Dermis blood vessel endothelial cell (primary cell): ENCODE measurements at regions not wholly inside any gene's neighbourhood (a gene's known extent, or its start where the extent isn't known, plus 50 kb on each side); places are given as distances from the start of the nearest gene placed in this dataset.

ENCODE experiments used
- DNase-seq: peaks from one replicate; pipeline ENCODE4 v3.0.0; 2010

- DNase-seq = no peak
Observed at GRCh38 chr10:61356354-61356753, 96.8 kb downstream of the TMEM26 start.

GRCh38 chr10:61355211-61355610, 98.0 kb downstream of the TMEM26 start:
- no peak for DNase-seq

- DNase-seq = no peak
Observed at GRCh38 chr10:61354401-61354975, 98.7 kb downstream of the TMEM26 start.

DNA sequence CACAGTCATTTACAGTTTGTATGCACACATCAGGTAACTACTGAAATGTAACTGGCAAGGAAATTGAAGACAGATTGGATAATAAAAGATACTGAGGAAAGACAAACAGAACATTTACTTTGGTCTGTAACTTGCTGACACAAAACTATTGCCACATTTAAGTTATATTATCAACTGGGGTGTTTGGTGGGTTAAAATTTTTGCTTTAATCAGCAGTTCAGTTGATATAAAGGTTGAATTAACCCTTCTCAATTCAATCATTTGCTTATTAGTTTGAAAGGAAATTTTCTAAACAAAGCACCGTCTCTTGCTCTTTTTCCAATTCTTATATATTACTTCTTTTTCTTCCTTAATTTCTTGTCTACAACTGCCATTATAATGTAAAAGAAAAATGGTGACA, 102.4 kb downstream of the TMEM26 start:
- DNase-seq = no peak

DNA sequence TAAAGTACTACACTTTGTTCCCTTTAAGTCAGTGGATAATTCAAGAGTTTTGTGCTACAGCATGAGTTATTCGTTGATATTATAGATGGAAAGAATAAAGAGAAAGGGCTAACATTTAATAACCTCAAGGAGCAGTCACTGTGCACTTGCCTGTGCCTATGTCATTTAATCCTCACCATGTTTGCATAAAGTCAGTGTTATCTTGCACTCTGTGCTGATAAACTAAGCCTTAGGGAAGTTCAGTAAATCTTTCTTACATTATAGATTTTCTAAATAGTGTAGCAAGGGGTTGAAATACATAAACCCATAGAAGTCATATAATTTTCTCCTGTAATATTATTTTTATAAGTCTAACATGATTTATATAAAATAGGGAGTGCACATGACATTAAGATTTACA, 103.1 kb downstream of the TMEM26 start:
- no peak for DNase-seq

- no peak for DNase-seq
Observed at GRCh38 chr10:61346796-61347413, 106.3 kb downstream of the TMEM26 start.

DNA sequence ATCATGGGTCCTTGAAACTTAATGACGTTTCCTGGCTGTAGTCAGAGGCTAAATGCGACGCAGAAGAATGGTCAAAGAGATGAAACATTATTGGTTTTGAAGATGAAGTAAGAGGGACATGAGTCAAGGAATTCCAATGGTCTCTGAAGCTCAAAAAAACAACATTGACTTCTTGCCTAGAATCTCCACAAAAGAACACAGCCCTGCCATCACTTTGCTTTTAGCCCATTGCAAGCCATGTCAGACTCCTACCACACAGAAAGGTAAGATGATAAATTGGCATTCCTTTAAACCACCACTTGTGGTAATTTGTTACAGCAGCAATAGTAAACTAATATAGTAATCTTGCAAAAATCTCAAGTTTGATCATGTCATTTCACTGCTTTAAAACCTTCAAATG, 109.4 kb downstream of the TMEM26 start:
- no peak for DNase-seq

DNA sequence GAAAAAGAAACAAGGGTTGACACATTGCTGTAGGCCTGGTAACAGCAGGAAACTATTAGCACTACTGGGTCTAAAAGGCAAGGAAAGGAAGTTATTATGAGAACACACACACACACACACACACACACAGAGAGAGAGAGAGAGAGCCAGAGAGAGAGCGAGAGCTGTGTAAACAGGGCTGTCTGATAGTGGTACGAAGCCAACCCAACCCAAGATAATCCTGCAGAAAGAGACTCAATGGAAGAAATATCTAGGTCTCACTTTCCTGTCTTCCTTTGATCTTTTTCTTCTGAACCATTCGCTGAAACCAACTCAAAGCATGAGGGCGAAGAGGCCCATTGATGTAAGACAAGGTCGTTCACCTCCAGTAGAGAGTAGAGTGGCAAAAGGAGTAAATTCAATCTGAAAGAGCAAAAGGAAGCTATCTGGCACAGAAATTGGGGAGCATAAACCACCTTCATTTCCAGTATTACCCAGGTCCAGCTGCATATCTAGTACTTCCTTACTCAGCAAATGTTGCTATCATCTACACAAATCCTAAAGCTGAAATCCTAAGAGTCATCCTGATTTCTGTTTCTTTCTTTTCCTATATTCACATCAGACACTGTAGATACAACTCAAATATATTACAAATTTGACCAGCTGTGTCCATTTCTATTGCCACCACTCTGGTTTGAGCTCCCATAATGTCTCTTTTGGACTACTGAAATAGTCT, 110.2 kb downstream of the TMEM26 start:
- DNase-seq = no peak

- DNase-seq = no peak
Observed at GRCh38 chr10:61341008-61341407, 112.2 kb downstream of the TMEM26 start.

DNA sequence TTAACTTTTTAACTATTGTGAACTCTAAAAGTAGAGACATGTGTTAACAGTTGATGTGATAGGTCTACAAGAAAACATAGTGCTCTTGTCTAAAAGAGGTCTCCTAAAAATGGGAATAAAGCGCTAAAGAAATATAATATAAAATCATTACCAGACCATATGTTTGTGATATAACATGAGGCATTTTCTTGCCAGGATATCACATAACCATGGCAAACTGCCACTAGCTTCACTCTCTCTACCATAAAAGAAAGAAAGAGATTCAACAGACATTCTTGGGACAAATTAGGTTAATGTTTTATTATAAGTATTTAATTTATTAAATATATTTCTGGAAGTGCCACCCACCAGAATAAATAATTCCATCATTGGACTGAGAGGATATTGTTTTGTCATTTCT, 115.0 kb downstream of the TMEM26 start:
- no peak for DNase-seq

DNA sequence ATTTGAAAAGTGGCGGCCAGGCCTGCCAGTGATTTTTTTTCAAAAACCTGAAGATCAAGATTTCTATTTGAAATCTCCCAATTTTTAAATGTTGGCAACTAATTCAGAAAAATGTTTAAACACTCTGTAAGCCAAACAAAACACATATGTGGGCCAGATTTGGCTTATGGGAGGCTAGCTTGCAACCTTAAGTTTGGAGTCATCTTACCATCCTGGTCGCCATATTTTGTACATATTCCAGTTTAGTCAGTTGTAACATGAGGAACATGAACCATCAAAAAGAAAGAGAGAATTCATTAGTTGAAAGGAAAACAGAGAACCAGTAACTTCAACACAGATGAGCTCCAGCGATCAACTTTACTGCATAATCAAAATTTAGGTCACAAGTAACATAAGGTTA, 115.4 kb downstream of the TMEM26 start:
- DNase-seq = no peak

DNA sequence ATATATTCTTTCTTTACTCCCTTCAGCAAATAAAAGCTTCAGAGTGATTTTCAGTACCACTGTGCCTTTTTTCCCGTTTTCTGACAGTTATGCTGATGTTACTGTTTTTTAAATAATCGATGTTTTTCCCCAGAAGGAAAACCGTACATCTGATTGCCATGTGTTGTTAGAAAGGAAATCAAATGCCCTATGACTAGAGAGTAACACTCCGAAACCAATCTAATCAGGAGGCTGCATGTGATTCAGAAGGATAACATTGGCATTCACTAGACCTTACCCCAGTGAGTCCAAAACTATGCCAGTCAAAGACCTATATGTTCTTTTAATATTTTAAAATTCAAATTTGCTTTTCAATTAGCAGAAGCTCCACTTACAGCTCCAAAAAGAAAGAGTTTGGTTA, 116.3 kb downstream of the TMEM26 start:
- DNase-seq = no peak

- DNase-seq = no peak
Observed at GRCh38 chr10:61335359-61335758, 117.8 kb downstream of the TMEM26 start.

- no peak for DNase-seq
Observed at GRCh38 chr10:61332581-61332980, 120.6 kb downstream of the TMEM26 start.

GRCh38 chr10:61330669-61331068, 122.5 kb downstream of the TMEM26 start:
- no peak for DNase-seq

DNA sequence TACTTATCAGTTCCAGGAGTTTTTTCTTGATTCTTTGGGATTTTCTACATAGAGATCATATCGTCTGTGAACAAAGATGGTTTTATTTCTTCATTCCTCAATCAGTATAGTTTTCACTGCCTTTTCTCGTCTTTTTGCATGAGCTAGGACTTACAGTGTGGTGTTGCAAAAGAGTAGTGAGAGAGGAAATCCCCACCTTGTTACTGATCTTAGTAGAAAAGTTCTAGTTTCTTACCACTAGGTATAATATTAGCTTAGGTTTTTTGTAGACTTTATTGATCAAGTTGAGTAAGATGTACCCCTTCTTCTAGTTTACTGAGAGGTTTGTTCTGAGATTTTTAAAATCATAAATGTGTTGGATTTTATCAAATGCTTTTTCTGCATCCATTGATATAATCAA, 123.3 kb downstream of the TMEM26 start:
- DNase-seq = no peak

GRCh38 chr10:61325223-61325960, 127.8 kb downstream of the TMEM26 start:
- no peak for DNase-seq

DNA sequence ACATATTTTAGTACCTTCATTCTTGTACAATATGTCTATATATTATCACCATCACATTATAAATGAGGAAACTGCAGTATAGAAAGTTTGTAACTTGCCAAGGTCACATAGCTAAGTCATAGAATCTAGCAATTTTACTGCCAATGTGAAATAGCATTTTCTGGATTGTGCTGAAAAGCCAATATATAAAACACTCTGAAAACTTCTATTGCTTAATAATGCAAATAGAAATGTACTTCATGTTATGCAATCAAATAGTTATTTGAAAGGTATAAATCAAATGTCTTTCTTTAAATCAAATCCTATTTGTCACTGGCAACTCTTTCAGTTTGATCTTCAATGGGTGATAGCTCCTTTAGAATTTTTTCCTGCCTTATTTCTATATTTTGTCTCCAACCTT, 129.5 kb downstream of the TMEM26 start:
- no peak for DNase-seq

DNA sequence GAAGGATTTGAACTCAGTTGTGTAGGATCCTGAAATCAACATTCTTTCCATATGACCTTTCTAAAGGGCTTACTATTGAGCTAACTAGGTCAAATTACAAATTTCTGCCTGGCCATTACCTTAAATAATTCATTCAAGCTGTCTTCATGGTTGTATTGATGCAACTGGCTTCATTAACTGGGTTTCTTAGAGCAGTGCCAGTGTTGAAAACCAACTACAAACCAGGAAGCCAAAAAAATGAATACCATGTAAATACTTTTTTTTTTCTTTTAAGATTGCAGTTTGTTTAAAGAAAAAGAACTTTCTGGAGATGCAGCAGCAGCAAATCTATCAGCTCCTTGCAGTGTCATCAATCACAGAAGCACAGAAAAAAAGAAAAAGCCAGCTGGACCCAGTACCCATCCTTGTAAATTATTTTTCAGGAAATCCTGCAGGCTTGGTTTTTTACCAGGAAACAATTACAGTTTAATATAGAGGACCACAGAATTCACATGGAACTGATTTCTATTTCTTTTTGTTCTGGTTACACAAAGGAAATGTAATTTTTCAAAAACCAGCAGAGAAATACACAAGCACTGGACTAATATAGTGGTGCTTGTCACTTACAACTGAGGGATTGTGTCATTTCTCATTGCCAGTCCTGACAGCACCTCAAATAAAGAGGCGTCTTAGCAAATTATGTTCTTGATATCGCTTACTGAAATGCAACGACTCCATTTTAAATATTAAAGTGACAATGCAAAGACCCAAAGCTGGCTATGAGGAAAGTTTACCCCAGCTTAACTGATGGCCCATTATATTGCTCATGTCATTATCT, 131.9 kb downstream of the TMEM26 start:
- no peak for DNase-seq

- no peak for DNase-seq
Observed at GRCh38 chr10:61320257-61320587, 133.0 kb downstream of the TMEM26 start.

DNA sequence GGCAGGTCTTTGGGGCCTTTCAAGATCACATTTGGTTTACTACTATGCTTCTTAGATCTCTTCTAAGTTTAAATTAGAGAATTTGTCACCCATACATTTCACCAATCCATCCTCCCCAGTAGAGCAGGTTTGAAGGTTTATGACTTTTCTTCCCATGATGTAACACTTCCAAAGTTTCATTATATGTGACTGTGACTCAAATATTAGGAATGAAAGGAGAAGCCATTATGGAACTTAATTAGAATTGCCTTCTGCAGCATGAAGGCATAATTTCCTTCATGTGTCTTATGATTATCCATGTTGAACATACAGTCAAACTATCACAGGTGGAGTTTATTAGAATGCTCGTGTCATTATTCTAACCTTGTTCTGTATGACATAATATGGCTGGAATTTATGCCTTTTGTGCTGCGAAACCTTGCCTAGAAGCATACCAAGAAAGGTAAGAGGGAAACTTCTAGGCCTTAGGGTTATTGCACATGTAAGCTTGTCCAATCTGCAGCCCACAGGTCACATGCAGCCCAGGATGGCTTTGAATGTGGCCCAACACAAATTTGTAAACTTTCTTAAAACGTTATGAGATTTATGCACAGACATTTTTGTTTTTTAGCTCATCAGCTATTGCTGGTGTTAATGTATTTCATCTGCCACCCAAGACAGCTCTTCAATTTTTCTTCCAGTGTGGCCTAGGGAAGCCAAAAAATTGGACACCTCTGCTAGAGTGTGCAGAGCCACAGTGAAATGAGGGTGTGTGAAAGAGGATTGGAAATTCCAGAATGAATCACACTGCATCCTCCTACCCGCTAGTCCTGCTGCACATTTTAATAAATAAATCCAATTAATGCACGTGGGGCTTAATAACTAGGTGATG, 133.6 kb downstream of the TMEM26 start:
- DNase-seq = no peak

DNA sequence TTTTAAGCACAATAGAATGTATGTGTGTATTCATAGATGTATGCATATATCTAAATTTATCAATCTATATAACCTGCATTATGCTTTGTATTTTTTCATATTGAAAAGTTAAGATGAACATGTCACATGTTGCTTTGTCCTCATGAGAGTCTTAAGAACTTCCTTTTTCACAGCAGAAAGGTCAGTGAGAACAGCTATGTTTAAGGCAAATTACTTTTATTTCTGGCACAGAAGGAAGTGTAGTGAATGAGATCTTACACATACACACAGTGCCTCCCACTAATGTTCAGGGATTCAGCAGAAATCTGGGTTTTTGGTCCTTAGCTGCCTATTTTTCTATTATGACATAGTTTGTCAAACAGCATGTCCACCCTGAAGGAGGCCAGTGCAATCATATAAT, 134.8 kb downstream of the TMEM26 start:
- no peak for DNase-seq
